BE2C (cell line): ENCODE measurements at regions not wholly inside any gene's neighbourhood (a gene's known extent, or its start where the extent isn't known, plus 50 kb on each side); places are given as distances from the start of the nearest gene placed in this dataset.
"Not testable (repeated sequence)": the region's sequence is repeated elsewhere in the genome, so short reads cannot be mapped to it uniquely, and the experiment has no call there.

Experiments
- DNase-seq: peaks from one replicate; pipeline ENCODE4 v3.0.0-alpha.2; 2020
- H3K27me3 ChIP-seq: fragments of 250-450 bp; sonication (Bioruptor Pico); 2 replicates; pipeline ENCODE4 v1.5.1; 2020; ENCODE audit warnings: mild to moderate bottlenecking
- H3K36me3 ChIP-seq: fragments of 250-450 bp; sonication (Bioruptor Pico); 2 replicates; pipeline ENCODE4 v1.5.1; 2020; ENCODE audit warnings: mild to moderate bottlenecking
- H3K4me1 ChIP-seq: fragments of 250-450 bp; sonication (Bioruptor Pico); 2 replicates; pipeline ENCODE4 v1.5.1; 2020
- H3K4me3 ChIP-seq: 2 replicates; pipeline ENCODE4 v1.5.1; 2011; ENCODE audit warnings: low read depth, low read length
- H3K9me3 ChIP-seq: fragments of 250-450 bp; sonication (Bioruptor Pico); 2 replicates; pipeline ENCODE4 v1.5.1; 2020
- CTCF ChIP-seq: IDR thresholded peaks from 2 replicates; pipeline ENCODE4 v1.5.1; 2012; ENCODE audit warnings: mild to moderate bottlenecking, low read depth, low read length

GRCh38 chr14:83883732-83884131 is 1646.2 kb upstream of the FLRT2 start:
- no peak for DNase-seq
- Histone ChIP-seq H3K36me3 (no peaks in the 10 kb centered on the region), H3K4me3 (no peak overlapping the region), H3K9me3 (no peaks in the 10 kb centered on the region; the same call in 1 of the 2 replicates), H3K4me1 (no peaks in the 10 kb centered on the region), H3K27me3 (no peaks in the 10 kb centered on the region)
- TF ChIP-seq CTCF, result no peak

GRCh38 chr14:83885837-83886293 is 1644.1 kb upstream of the FLRT2 start:
- Histone ChIP-seq H3K36me3 (no peaks in the 10 kb centered on the region), H3K9me3 (no peaks in the 10 kb centered on the region; the same call in 1 of the 2 replicates), H3K4me1 (no peaks in the 10 kb centered on the region), H3K4me3 (no peak overlapping the region), H3K27me3 (no peaks in the 10 kb centered on the region)
- no peak for TF ChIP-seq CTCF
- no peak for DNase-seq

GRCh38 chr14:83887866-83888265 is 1642.1 kb upstream of the FLRT2 start:
- no peak for TF ChIP-seq CTCF
- Histone ChIP-seq H3K4me1 (no peaks in the 10 kb centered on the region), H3K9me3 (no peaks in the 10 kb centered on the region; the same call in 1 of the 2 replicates), H3K36me3 (no peaks in the 10 kb centered on the region), H3K4me3 (no peak overlapping the region), H3K27me3 (no peaks in the 10 kb centered on the region)
- no peak for DNase-seq

- no peaks in the 10 kb centered on the region for H3K36me3 ChIP-seq
- no peaks in the 10 kb centered on the region; the same call in 1 of the 2 replicates for H3K9me3 ChIP-seq
- no peak for TF ChIP-seq CTCF
- no peaks in the 10 kb centered on the region for H3K4me1 ChIP-seq
- no peak overlapping the region for H3K4me3 ChIP-seq
- DNase-seq, result no peak
- H3K27me3 ChIP-seq, result no peaks in the 10 kb centered on the region
Observed at GRCh38 chr14:83893447-83893846, 1636.5 kb upstream of the FLRT2 start.

GRCh38 chr14:83894568-83894967 is 1635.4 kb upstream of the FLRT2 start:
- TF ChIP-seq CTCF, result no peak
- Histone ChIP-seq H3K36me3 (no peaks in the 10 kb centered on the region), H3K27me3 (no peaks in the 10 kb centered on the region), H3K4me3 (no peak overlapping the region), H3K9me3 (no peaks in the 10 kb centered on the region), H3K4me1 (no peaks in the 10 kb centered on the region)
- no peak for DNase-seq

GRCh38 chr14:83898558-83898957 is 1631.4 kb upstream of the FLRT2 start:
- H3K4me3 ChIP-seq, H3K36me3 ChIP-seq, H3K27me3 ChIP-seq, H3K9me3 ChIP-seq, DNase-seq, H3K4me1 ChIP-seq: not testable (repeated sequence)

- Histone ChIP-seq H3K4me3 (no peak overlapping the region), H3K36me3 (no peaks in the 10 kb centered on the region), H3K4me1 (no peaks in the 10 kb centered on the region), H3K27me3 (no peaks in the 10 kb centered on the region), H3K9me3 (no peaks in the 10 kb centered on the region)
- TF ChIP-seq CTCF, result no peak
- DNase-seq, result no peak
Observed at GRCh38 chr14:83899706-83900105, 1630.2 kb upstream of the FLRT2 start.
